ENCODE measurements at regions not wholly inside any gene's neighbourhood (a gene's known extent, or its start where the extent isn't known, plus 50 kb on each side); places are given as distances from the start of the nearest gene placed in this dataset.
"Not testable (repeated sequence)": the region's sequence is repeated elsewhere in the genome, so short reads cannot be mapped to it uniquely, and the experiment has no call there.

- H3K27ac ChIP-seq, result no peak overlapping the region
- H3K4me3 ChIP-seq, result no peak overlapping the region
Measured at GRCh38 chr11:97072420-97072819, 682.6 kb downstream of the JRKL start.

- not testable (repeated sequence) for H3K27ac ChIP-seq, H3K4me3 ChIP-seq
Measured at GRCh38 chr11:97076666-97077065, 686.9 kb downstream of the JRKL start.

GRCh38 chr11:97078443-97078842, 688.6 kb downstream of the JRKL start:
- Histone ChIP-seq H3K4me3 (no peak overlapping the region), H3K27ac (no peak overlapping the region)

- no peak overlapping the region for H3K4me3 ChIP-seq
- no peak overlapping the region for H3K27ac ChIP-seq
Measured at GRCh38 chr11:97079244-97079643, 689.4 kb downstream of the JRKL start.

- Histone ChIP-seq H3K27ac (no peak overlapping the region), H3K4me3 (no peak overlapping the region)
Measured at GRCh38 chr11:97087419-97087818, 697.6 kb downstream of the JRKL start.

- Histone ChIP-seq H3K27ac (no peak overlapping the region), H3K4me3 (no peak overlapping the region)
Measured at GRCh38 chr11:97092823-97093222, 703.0 kb downstream of the JRKL start.

- not testable (repeated sequence) for H3K27ac ChIP-seq, H3K4me3 ChIP-seq
Measured at GRCh38 chr11:97102180-97102579, 712.4 kb downstream of the JRKL start.

- H3K27ac ChIP-seq, result no peak overlapping the region
Measured at GRCh38 chr11:97107604-97108003, 717.8 kb downstream of the JRKL start.

GRCh38 chr11:97109078-97109477, 719.3 kb downstream of the JRKL start:
- no peak overlapping the region for H3K27ac ChIP-seq
- no peak overlapping the region for H3K4me3 ChIP-seq

More at GRCh38 chr11:97107604-97108003, 717.8 kb downstream of the JRKL start:
- H3K4me3 ChIP-seq, result no peak overlapping the region

GRCh38 chr11:97110376-97110775, 720.6 kb downstream of the JRKL start:
- H3K27ac ChIP-seq, result no peak overlapping the region
- H3K4me3 ChIP-seq, result no peak overlapping the region

- Histone ChIP-seq H3K27ac (no peak overlapping the region), H3K4me3 (no peak overlapping the region)
Measured at GRCh38 chr11:97111559-97111958, 721.7 kb downstream of the JRKL start.

- Histone ChIP-seq H3K27ac (no peak overlapping the region), H3K4me3 (no peak overlapping the region)
Measured at GRCh38 chr11:97118614-97119200, 728.9 kb downstream of the JRKL start.

GRCh38 chr11:97123237-97123636, 733.4 kb downstream of the JRKL start:
- H3K4me3 ChIP-seq, result no peak overlapping the region
- no peak overlapping the region for H3K27ac ChIP-seq

- Histone ChIP-seq H3K27ac (no peak overlapping the region), H3K4me3 (no peak overlapping the region)
Measured at GRCh38 chr11:97136067-97136466, 746.3 kb downstream of the JRKL start.

- no peak overlapping the region for H3K27ac ChIP-seq
Measured at GRCh38 chr11:97140885-97141494, 751.2 kb downstream of the JRKL start.

GRCh38 chr11:97143463-97143862, 753.6 kb downstream of the JRKL start:
- no peak overlapping the region for H3K4me3 ChIP-seq
- no peak overlapping the region for H3K27ac ChIP-seq

More at GRCh38 chr11:97140885-97141494, 751.2 kb downstream of the JRKL start:
- no peak overlapping the region for H3K4me3 ChIP-seq

GRCh38 chr11:97149741-97150140, 759.9 kb downstream of the JRKL start:
- H3K4me3 ChIP-seq, result no peak overlapping the region

GRCh38 chr11:97157221-97157740, 767.5 kb downstream of the JRKL start:
- Histone ChIP-seq H3K27ac (no peak overlapping the region), H3K4me3 (no peak overlapping the region)

More at GRCh38 chr11:97149741-97150140, 759.9 kb downstream of the JRKL start:
- H3K27ac ChIP-seq, result no peak overlapping the region

- Histone ChIP-seq H3K27ac (no peak overlapping the region), H3K4me3 (no peak overlapping the region)
Measured at GRCh38 chr11:97158243-97158642, 768.4 kb downstream of the JRKL start.

GRCh38 chr11:97163631-97164191, 773.9 kb downstream of the JRKL start:
- H3K4me3 ChIP-seq, result no peak overlapping the region
- no peak overlapping the region for H3K27ac ChIP-seq
